Neural cell (in vitro differentiated cells): ENCODE measurements at regions not wholly inside any gene's neighbourhood (a gene's known extent, or its start where the extent isn't known, plus 50 kb on each side); places are given as distances from the start of the nearest gene placed in this dataset.

ENCODE experiments used
- EZH2 ChIP-seq: fragments of 200-600, 300-800 bp; shearing (Covaris generic), sonication (generic); IDR thresholded peaks from 2 replicates; pipeline ENCODE4 v1.6.1; 2014; ENCODE audit warnings: antibody characterized with exemption, low read length, borderline replicate concordance, mild to moderate bottlenecking; ENCODE audit not compliant: insufficient read depth, poor library complexity, severe bottlenecking
- POLR2AphosphoS5 ChIP-seq: IDR thresholded peaks from 2 replicates; pipeline ENCODE4 v1.6.1; 2012
- RAD21 ChIP-seq: fragments of 450-650 bp; conservative IDR thresholded peaks from 2 replicates; pipeline ENCODE4 v1.6.1; 2014; ENCODE audit warnings: antibody characterized with exemption, mild to moderate bottlenecking, moderate library complexity
- SMC3 ChIP-seq: fragments of 450-650 bp; conservative IDR thresholded peaks from 2 replicates; pipeline ENCODE4 v1.6.1; 2014; ENCODE audit warnings: antibody characterized with exemption, mild to moderate bottlenecking, moderate library complexity; ENCODE audit not compliant: poor library complexity
- TAF1 ChIP-seq: IDR thresholded peaks from 2 replicates; pipeline ENCODE4 v1.6.1; 2012; ENCODE audit warnings: low read depth
- TF ChIP-seq, protein P1 (sequence below): fragments of 450-650 bp; IDR thresholded peaks from 2 replicates; pipeline ENCODE4 v1.5.1; 2014; ENCODE audit warnings: antibody characterized with exemption, mild to moderate bottlenecking, moderate library complexity; ENCODE audit not compliant: poor library complexity, severe bottlenecking
- TF ChIP-seq, protein P2 (sequence below): IDR thresholded peaks from 2 replicates; pipeline ENCODE4 v1.6.1; 2012; ENCODE audit warnings: borderline replicate concordance

DNA sequence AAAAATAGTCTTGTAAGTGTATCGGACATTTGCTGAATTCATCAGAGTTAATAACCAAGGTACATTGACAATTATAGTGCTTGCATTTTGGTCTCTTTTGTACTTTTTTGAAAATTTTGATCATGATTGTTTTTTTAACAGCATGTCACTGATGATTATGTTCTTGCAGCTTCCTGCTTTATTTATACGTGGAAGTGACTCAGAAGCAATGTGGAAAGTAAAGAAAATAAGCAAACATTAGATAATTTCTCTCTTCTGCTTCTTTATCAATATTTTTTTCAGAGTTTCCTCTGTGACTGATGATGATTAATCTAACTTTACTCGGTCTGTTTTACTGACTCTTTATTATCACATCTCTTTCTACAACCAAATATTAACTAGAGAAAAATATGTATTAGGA, 1351.9 kb downstream of the REEP3 start:
- TF ChIP-seq SMC3: no peak
- TF ChIP-seq, protein P1, sequence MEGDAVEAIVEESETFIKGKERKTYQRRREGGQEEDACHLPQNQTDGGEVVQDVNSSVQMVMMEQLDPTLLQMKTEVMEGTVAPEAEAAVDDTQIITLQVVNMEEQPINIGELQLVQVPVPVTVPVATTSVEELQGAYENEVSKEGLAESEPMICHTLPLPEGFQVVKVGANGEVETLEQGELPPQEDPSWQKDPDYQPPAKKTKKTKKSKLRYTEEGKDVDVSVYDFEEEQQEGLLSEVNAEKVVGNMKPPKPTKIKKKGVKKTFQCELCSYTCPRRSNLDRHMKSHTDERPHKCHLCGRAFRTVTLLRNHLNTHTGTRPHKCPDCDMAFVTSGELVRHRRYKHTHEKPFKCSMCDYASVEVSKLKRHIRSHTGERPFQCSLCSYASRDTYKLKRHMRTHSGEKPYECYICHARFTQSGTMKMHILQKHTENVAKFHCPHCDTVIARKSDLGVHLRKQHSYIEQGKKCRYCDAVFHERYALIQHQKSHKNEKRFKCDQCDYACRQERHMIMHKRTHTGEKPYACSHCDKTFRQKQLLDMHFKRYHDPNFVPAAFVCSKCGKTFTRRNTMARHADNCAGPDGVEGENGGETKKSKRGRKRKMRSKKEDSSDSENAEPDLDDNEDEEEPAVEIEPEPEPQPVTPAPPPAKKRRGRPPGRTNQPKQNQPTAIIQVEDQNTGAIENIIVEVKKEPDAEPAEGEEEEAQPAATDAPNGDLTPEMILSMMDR: no peak
- TF ChIP-seq, protein P2, sequence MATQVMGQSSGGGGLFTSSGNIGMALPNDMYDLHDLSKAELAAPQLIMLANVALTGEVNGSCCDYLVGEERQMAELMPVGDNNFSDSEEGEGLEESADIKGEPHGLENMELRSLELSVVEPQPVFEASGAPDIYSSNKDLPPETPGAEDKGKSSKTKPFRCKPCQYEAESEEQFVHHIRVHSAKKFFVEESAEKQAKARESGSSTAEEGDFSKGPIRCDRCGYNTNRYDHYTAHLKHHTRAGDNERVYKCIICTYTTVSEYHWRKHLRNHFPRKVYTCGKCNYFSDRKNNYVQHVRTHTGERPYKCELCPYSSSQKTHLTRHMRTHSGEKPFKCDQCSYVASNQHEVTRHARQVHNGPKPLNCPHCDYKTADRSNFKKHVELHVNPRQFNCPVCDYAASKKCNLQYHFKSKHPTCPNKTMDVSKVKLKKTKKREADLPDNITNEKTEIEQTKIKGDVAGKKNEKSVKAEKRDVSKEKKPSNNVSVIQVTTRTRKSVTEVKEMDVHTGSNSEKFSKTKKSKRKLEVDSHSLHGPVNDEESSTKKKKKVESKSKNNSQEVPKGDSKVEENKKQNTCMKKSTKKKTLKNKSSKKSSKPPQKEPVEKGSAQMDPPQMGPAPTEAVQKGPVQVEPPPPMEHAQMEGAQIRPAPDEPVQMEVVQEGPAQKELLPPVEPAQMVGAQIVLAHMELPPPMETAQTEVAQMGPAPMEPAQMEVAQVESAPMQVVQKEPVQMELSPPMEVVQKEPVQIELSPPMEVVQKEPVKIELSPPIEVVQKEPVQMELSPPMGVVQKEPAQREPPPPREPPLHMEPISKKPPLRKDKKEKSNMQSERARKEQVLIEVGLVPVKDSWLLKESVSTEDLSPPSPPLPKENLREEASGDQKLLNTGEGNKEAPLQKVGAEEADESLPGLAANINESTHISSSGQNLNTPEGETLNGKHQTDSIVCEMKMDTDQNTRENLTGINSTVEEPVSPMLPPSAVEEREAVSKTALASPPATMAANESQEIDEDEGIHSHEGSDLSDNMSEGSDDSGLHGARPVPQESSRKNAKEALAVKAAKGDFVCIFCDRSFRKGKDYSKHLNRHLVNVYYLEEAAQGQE: no peak
- no peak for TF ChIP-seq EZH2
- TF ChIP-seq RAD21: no peak
- TF ChIP-seq POLR2AphosphoS5: no peak
- no peak for TF ChIP-seq TAF1
